Astrocyte (in vitro differentiated cells and primary cell): ENCODE measurements at regions not wholly inside any gene's neighbourhood (a gene's known extent, or its start where the extent isn't known, plus 50 kb on each side); places are given as distances from the start of the nearest gene placed in this dataset.
A peak's percentile ranks its signal among the peaks of the same experiment; 100 is the strongest.

Source experiments
- DNase-seq: peaks from one replicate; pipeline ENCODE4 v3.0.0-alpha.2; 2010; ENCODE audit warnings: low read depth
- FAIRE-seq: peaks from 2 replicates; lab custom pipeline; 2011; peaks lifted over from hg19 to GRCh38; lab: Jason Lieb, UNC
- H2AFZ ChIP-seq: 2 replicates; pipeline ENCODE4 v1.6.0; 2012; ENCODE audit warnings: low read depth, low read length, inconsistent platforms
- H3K27ac ChIP-seq: 2 replicates; pipeline ENCODE4 v1.5.1; 2011; ENCODE audit warnings: low read depth, low read length, inconsistent platforms
- H3K27me3 ChIP-seq: 2 replicates; pipeline ENCODE4 v1.6.0; 2011; ENCODE audit warnings: low read length, inconsistent platforms; ENCODE audit not compliant: insufficient read depth
- H3K36me3 ChIP-seq: 2 replicates; pipeline ENCODE4 v1.5.1; 2011; ENCODE audit warnings: low read length, inconsistent platforms; ENCODE audit not compliant: insufficient read depth
- H3K4me1 ChIP-seq: 2 replicates; pipeline ENCODE4 v1.5.1; 2011; ENCODE audit warnings: low read length, inconsistent platforms; ENCODE audit not compliant: insufficient read depth
- H3K4me2 ChIP-seq: 2 replicates; pipeline ENCODE4 v1.6.0; 2012; ENCODE audit warnings: low read length, inconsistent platforms
- H3K4me3 ChIP-seq: 2 replicates; pipeline ENCODE4 v1.5.1; 2011; ENCODE audit warnings: low read depth, mild to moderate bottlenecking, low read length, inconsistent platforms; ENCODE audit not compliant: insufficient read depth
- H3K79me2 ChIP-seq: 2 replicates; pipeline ENCODE4 v1.6.0; 2012; ENCODE audit warnings: mild to moderate bottlenecking, low read length, inconsistent platforms; ENCODE audit not compliant: insufficient read depth
- H3K9ac ChIP-seq: 2 replicates; pipeline ENCODE4 v1.6.0; 2012; ENCODE audit warnings: mild to moderate bottlenecking, low read length, inconsistent platforms
- H3K9me3 ChIP-seq: 2 replicates; pipeline ENCODE4 v1.5.1; 2012; ENCODE audit warnings: low read depth, mild to moderate bottlenecking, low read length, inconsistent platforms; ENCODE audit not compliant: insufficient read depth
- H4K20me1 ChIP-seq: 2 replicates; pipeline ENCODE4 v1.6.0; 2012; ENCODE audit warnings: low read length, inconsistent platforms; ENCODE audit not compliant: insufficient read depth
- H3K27ac Mint-ChIP-seq: one replicate; pipeline ENCODE4 v1.8.0; 2021; ENCODE audit warnings: mild to moderate bottlenecking, mixed read lengths; ENCODE audit not compliant: unreplicated experiment
- H3K27me3 Mint-ChIP-seq: one replicate; pipeline ENCODE4 v1.8.0; 2021; ENCODE audit warnings: low read depth, mixed read lengths; ENCODE audit not compliant: unreplicated experiment
- H3K36me3 Mint-ChIP-seq: one replicate; pipeline ENCODE4 v1.8.0; 2021; ENCODE audit warnings: low read depth, mixed read lengths; ENCODE audit not compliant: unreplicated experiment
- H3K4me1 Mint-ChIP-seq: one replicate; pipeline ENCODE4 v1.8.0; 2021; ENCODE audit warnings: low read depth, mixed read lengths; ENCODE audit not compliant: unreplicated experiment
- H3K4me3 Mint-ChIP-seq: one replicate; pipeline ENCODE4 v1.8.0; 2021; ENCODE audit warnings: mild to moderate bottlenecking, moderate library complexity, mixed read lengths; ENCODE audit not compliant: unreplicated experiment
- H3K9me3 Mint-ChIP-seq: one replicate; pipeline ENCODE4 v1.8.0; 2021; ENCODE audit warnings: mild to moderate bottlenecking, mixed read lengths; ENCODE audit not compliant: unreplicated experiment
- CTCF ChIP-seq: IDR thresholded peaks from 2 replicates; pipeline ENCODE4 v1.5.1; 2011; ENCODE audit warnings: low read depth, mild to moderate bottlenecking, inconsistent platforms, low read length, moderate library complexity; ENCODE audit not compliant: insufficient read depth
- EZH2 ChIP-seq: IDR thresholded peaks from 2 replicates; pipeline ENCODE4 v1.6.1; 2012; ENCODE audit warnings: mild to moderate bottlenecking, low read length, inconsistent platforms; ENCODE audit not compliant: insufficient read depth

DNA sequence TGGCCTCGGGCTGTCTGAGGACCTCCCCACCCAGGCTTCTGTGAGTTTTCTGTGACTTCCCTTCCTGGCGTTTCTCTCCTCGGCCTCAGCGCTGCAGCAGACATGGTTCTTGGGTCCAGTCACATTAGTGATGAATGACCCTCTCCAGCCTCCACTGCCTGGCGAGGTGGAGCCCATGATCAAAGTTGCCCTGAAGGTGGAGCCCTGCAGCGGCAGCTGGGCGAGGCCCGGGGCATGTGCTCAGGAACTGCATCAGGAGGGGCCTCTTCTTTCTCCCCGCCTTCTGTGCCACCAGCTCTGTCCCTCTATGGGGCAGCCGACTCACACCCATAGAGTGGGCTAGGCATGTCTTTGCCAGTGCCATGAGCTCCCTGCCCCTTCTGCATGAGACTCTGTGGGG, 1079.7 kb downstream of the TBC1D22A start:
- Histone ChIP-seq H3K4me3 (no peak overlapping the region), H3K36me3 (no peaks in the 10 kb centered on the region), H3K27ac (no peak overlapping the region), H2AFZ (no peak overlapping the region), H3K4me1 (no peaks in the 10 kb centered on the region), H3K79me2 (no peaks in the 10 kb centered on the region), H3K9ac (no peak overlapping the region), H3K27me3 (no peaks in the 10 kb centered on the region), H4K20me1 (no peaks in the 10 kb centered on the region), H3K4me2 (no peak overlapping the region), H3K9me3 (peaks cover 6% of the 10 kb centered on the region)
- Mint-ChIP-seq H3K27ac (no peak overlapping the region), H3K4me1 (peaks cover 25% of the 10 kb centered on the region), H3K4me3 (no peak overlapping the region), H3K36me3 (no peaks in the 10 kb centered on the region), H3K27me3 (peaks cover 33% of the 10 kb centered on the region), H3K9me3 (peaks cover 2% of the 10 kb centered on the region)
- FAIRE-seq: no peak
- no peak for DNase-seq
- no peak for TF ChIP-seq CTCF
- TF ChIP-seq EZH2: no peak

- peaks cover 3% of the 10 kb centered on the region for H3K9me3 Mint-ChIP-seq
- Histone ChIP-seq H3K27ac (no peak overlapping the region), H3K9ac (no peak overlapping the region), H3K4me2 (no peak overlapping the region), H3K4me3 (no peak overlapping the region), H3K4me1 (no peaks in the 10 kb centered on the region), H3K9me3 (peaks cover 12% of the 10 kb centered on the region), H3K79me2 (no peaks in the 10 kb centered on the region), H4K20me1 (no peaks in the 10 kb centered on the region), H2AFZ (no peak overlapping the region), H3K27me3 (no peaks in the 10 kb centered on the region), H3K36me3 (no peaks in the 10 kb centered on the region)
- FAIRE-seq (no peak), DNase-seq (no peak)
- H3K36me3 Mint-ChIP-seq: no peaks in the 10 kb centered on the region
- no peak overlapping the region for H3K4me3 Mint-ChIP-seq
- no peak overlapping the region for H3K27ac Mint-ChIP-seq
- H3K27me3 Mint-ChIP-seq: peaks cover 33% of the 10 kb centered on the region
- TF ChIP-seq CTCF (no peak), EZH2 (no peak)
- peaks cover 32% of the 10 kb centered on the region for H3K4me1 Mint-ChIP-seq
Measured at GRCh38 chr22:47841156-47841555, 1078.7 kb downstream of the TBC1D22A start.

DNA sequence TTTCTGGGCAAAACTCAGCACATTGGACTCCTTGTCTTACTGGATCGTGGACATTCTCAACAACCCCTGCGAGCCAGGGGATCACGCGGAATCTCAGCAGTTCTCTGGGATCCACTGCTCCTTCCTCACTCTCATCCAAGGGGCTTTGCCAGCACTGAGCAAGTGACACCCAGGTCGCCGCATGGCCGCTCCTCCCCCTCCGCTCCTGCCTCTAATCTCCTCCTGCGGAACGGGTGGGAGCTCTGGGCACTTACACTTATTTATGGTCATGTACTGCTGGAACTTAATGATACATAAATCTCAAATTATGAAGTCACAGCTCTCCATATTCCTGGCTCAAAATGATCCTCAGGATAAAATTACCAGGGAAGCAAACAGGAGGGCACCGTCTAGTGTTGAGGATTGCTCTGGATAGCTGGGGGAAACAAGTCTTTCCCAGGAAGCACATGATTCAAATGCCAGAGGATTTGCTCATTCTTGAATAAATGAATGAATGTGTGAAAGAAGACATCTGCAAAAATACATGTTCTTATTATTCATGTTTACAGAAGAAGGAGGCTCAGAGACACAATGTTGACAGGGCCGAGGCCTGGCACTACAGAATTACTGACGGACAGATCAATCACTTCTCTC, 1077.3 kb downstream of the TBC1D22A start:
- Histone ChIP-seq H3K9ac (no peak overlapping the region), H2AFZ (no peak overlapping the region)

More for the DNA sequence above, 1077.3 kb downstream of the TBC1D22A start:
- H3K27me3 ChIP-seq: no peaks in the 10 kb centered on the region
- H3K4me2 ChIP-seq: no peak overlapping the region
- H3K4me1 ChIP-seq: no peaks in the 10 kb centered on the region
- peak overlapping the region; percentile 88 for H3K27ac Mint-ChIP-seq
- no peak overlapping the region for H3K4me3 Mint-ChIP-seq
- no peak overlapping the region for H3K4me3 ChIP-seq
- peaks cover 3% of the 10 kb centered on the region for H3K9me3 Mint-ChIP-seq
- DNase-seq: no peak
- H3K27me3 Mint-ChIP-seq: peaks cover 24% of the 10 kb centered on the region
- FAIRE-seq: no peak
- H3K27ac ChIP-seq: no peak overlapping the region
- TF ChIP-seq EZH2 (no peak), CTCF (no peak)
- peaks cover 44% of the 10 kb centered on the region for H3K4me1 Mint-ChIP-seq
- H3K36me3 Mint-ChIP-seq: no peaks in the 10 kb centered on the region
- no peaks in the 10 kb centered on the region for H3K36me3 ChIP-seq
- H3K9me3 ChIP-seq: peaks cover 12% of the 10 kb centered on the region
- no peaks in the 10 kb centered on the region for H3K79me2 ChIP-seq
- no peaks in the 10 kb centered on the region for H4K20me1 ChIP-seq
